Glomerular endothelial cell (primary cell): ENCODE measurements at regions not wholly inside any gene's neighbourhood (a gene's known extent, or its start where the extent isn't known, plus 50 kb on each side); places are given as distances from the start of the nearest gene placed in this dataset.
A peak's percentile ranks its signal among the peaks of the same experiment; 100 is the strongest.

Experiments used
- DNase-seq: peaks from one replicate; pipeline ENCODE4 v3.0.0-alpha.2; 2011; ENCODE audit warnings: low read depth, low spot score; ENCODE audit errors: extremely low read depth

GRCh38 chr11:45482331-45482730 is 183.1 kb downstream of the CHST1 start:
- DNase-seq = no peak

GRCh38 chr11:45481026-45481425 is 184.4 kb downstream of the CHST1 start:
- DNase-seq = no peak

- no peak for DNase-seq
Measured at GRCh38 chr11:45477588-45477987, 187.8 kb downstream of the CHST1 start.

GRCh38 chr11:45476126-45476525 is 189.3 kb downstream of the CHST1 start:
- DNase-seq = no peak

- no peak for DNase-seq
Measured at GRCh38 chr11:45475173-45475572, 189.0 kb upstream of the SYT13 start.

- no peak for DNase-seq
Measured at GRCh38 chr11:45473341-45473895, 187.3 kb upstream of the SYT13 start.

GRCh38 chr11:45472716-45473317 is 186.7 kb upstream of the SYT13 start:
- DNase-seq = no peak

GRCh38 chr11:45471266-45471665 is 185.1 kb upstream of the SYT13 start:
- DNase-seq = no peak

- no peak for DNase-seq
Measured at GRCh38 chr11:45470794-45471167, 184.6 kb upstream of the SYT13 start.

- DNase-seq = no peak
Measured at GRCh38 chr11:45470151-45470793, 184.1 kb upstream of the SYT13 start.

GRCh38 chr11:45468267-45468856 is 182.2 kb upstream of the SYT13 start:
- peak; percentile 16 for DNase-seq

GRCh38 chr11:45463541-45463940 is 177.4 kb upstream of the SYT13 start:
- DNase-seq = no peak

- DNase-seq = no peak
Measured at GRCh38 chr11:45461514-45461913, 175.4 kb upstream of the SYT13 start.

GRCh38 chr11:45459491-45459890 is 173.3 kb upstream of the SYT13 start:
- no peak for DNase-seq

GRCh38 chr11:45458269-45458668 is 172.1 kb upstream of the SYT13 start:
- DNase-seq = no peak

- DNase-seq = no peak
Measured at GRCh38 chr11:45457649-45458048, 171.5 kb upstream of the SYT13 start.

- DNase-seq = no peak
Measured at GRCh38 chr11:45456686-45457085, 170.5 kb upstream of the SYT13 start.

- no peak for DNase-seq
Measured at GRCh38 chr11:45455536-45455935, 169.4 kb upstream of the SYT13 start.

- no peak for DNase-seq
Measured at GRCh38 chr11:45454917-45455401, 168.8 kb upstream of the SYT13 start.

GRCh38 chr11:45453721-45454120 is 167.6 kb upstream of the SYT13 start:
- no peak for DNase-seq

GRCh38 chr11:45451766-45452440 is 165.8 kb upstream of the SYT13 start:
- no peak for DNase-seq
